ENCODE measurements at regions not wholly inside any gene's neighbourhood (a gene's known extent, or its start where the extent isn't known, plus 50 kb on each side); places are given as distances from the start of the nearest gene placed in this dataset.

GRCh38 chr19:46546194-46546896 is 50.7 kb upstream of the PNMA8B start (continued):
- TF ChIP-seq REST (IDR thresholded peaks at IDR 0.05; ENCODE audit: borderline replicate concordance) (peak; percentile 38; the same call in 1 of the 2 replicates), REST (CRISPR knock-in tag; IDR thresholded peaks at IDR 0.05; ENCODE audit: low read depth) (no peak), IFI16 (CRISPR knock-in tag; IDR thresholded peaks at IDR 0.05) (no peak), MAFK (IDR thresholded peaks at IDR 0.05; ENCODE audit: low read length) (peak; percentile 36; the same call in 1 of the 2 replicates), ZNF354B (CRISPR knock-in tag; IDR thresholded peaks at IDR 0.05) (no peak), ZNF609 (CRISPR knock-in tag; IDR thresholded peaks at IDR 0.05; ENCODE audit: borderline replicate concordance) (no peak), IRF9 (tag; IDR thresholded peaks at IDR 0.05) (peak; percentile 86), MAFF (IDR thresholded peaks at IDR 0.05; ENCODE audit: low read length) (0 out of 2 replicates have a peak, but pooled peaks have one; percentile 14), ETV1 (tag; conservative IDR thresholded peaks at IDR 0.05; ENCODE audit: low read depth) (0 out of 2 replicates have a peak, but pooled peaks have one; percentile 25), RAD51 (IDR thresholded peaks at IDR 0.05; ENCODE audit: borderline replicate concordance, low read depth) (peak; percentile 92), ZBTB49 (CRISPR knock-in tag; IDR thresholded peaks at IDR 0.05; ENCODE audit: borderline replicate concordance) (no peak)
